Kidney (tissue), 13 donors: ENCODE measurements at regions not wholly inside any gene's neighbourhood (a gene's known extent, or its start where the extent isn't known, plus 50 kb on each side); places are given as distances from the start of the nearest gene placed in this dataset.

ENCODE experiments used
- DNase-seq, 5 donors: peaks; one replicate each; pipeline ENCODE4 v3.0.0-alpha.2; 2013 to 2020
- FAIRE-seq: peaks from 2 replicates; lab custom pipeline; 2012; peaks lifted over from hg19 to GRCh38; lab: Jason Lieb, UNC
- H3K27ac ChIP-seq, 2 donors: one replicate each; pipeline ENCODE4 v1.7.0; 2013; ENCODE audit warnings: low read depth in 2 of 2, low read length in 2 of 2, inconsistent platforms in 1 of 2
- H3K27me3 ChIP-seq: one replicate; pipeline ENCODE4 v1.7.1; 2013; ENCODE audit warnings: low read length, inconsistent platforms; ENCODE audit not compliant: control insufficient read depth, insufficient read depth
- H3K36me3 ChIP-seq, 3 donors: one replicate each; pipeline versions ENCODE4 v1.7.0 to v1.7.1; 2013; ENCODE audit warnings: low read length in 3 of 3, control low read depth in 1 of 3, inconsistent platforms in 1 of 3; ENCODE audit not compliant: insufficient read depth in 3 of 3, control insufficient read depth in 2 of 3
- H3K4me1 ChIP-seq, 3 donors: one replicate each; pipeline versions ENCODE4 v1.7.0 to v1.7.1; 2013; ENCODE audit warnings: low read length in 3 of 3, inconsistent platforms in 1 of 3, low read depth in 1 of 3; ENCODE audit not compliant: control insufficient read depth in 2 of 3, insufficient read depth in 2 of 3
- H3K4me3 ChIP-seq, 3 donors: one replicate each; pipeline versions ENCODE4 v1.7.0 to v1.8.1; 2013; ENCODE audit warnings: low read length in 3 of 3, control low read depth in 1 of 3, inconsistent platforms in 1 of 3
- H3K9ac ChIP-seq, 3 donors: one replicate each; pipeline versions ENCODE4 v1.7.0 to v1.7.1; 2013; ENCODE audit warnings: low read length in 3 of 3, control low read depth in 1 of 3, inconsistent platforms in 1 of 3
- H3K9me3 ChIP-seq, 3 donors: one replicate each; pipeline versions ENCODE4 v1.7.0 to v1.7.1; 2013; ENCODE audit warnings: low read length in 3 of 3, control low read depth in 1 of 3, inconsistent platforms in 1 of 3; ENCODE audit not compliant: control insufficient read depth in 2 of 3, insufficient read depth in 1 of 3
- intact Hi-C: fragments of 100-400 bp; cut with DNase I; formaldehyde crosslinking; loops from one replicate; pipeline ENCODE4 v1.11.1; 2022
- TF ChIP-seq, protein P1 (sequence below): IDR thresholded peaks from 3 replicates; pipeline ENCODE4 v1.5.1; 2012; ENCODE audit warnings: mild to moderate bottlenecking, moderate library complexity, borderline replicate concordance; ENCODE audit not compliant: insufficient read depth; ENCODE audit errors: extremely low read depth
- donor health status: control.
- donor health status: control.
- donor health status: control.
- donor health status: control.
- donor health status: control.
- donor health status: DM: yes; HTN: yes; CAD: no.
- donor health status: Normal renal cell carcinoma (clear cell type).

- H3K36me3 ChIP-seq, result no peaks in the 10 kb centered on the region
- H3K9ac ChIP-seq, result no peak overlapping the region
- H3K27ac ChIP-seq, result no peak overlapping the region
- DNase-seq, result no peak
- no peak overlapping the region for H3K4me3 ChIP-seq
- H3K4me1 ChIP-seq, result peaks cover 0 to 7% (median 6%) of the 10 kb centered on the region in 3 donors
- H3K9me3 ChIP-seq, result no peaks in the 10 kb centered on the region
- H3K27me3 ChIP-seq, result no peaks in the 10 kb centered on the region
- intact Hi-C loops, result no loop called here
- FAIRE-seq, result no peak
- TF ChIP-seq, protein P1, sequence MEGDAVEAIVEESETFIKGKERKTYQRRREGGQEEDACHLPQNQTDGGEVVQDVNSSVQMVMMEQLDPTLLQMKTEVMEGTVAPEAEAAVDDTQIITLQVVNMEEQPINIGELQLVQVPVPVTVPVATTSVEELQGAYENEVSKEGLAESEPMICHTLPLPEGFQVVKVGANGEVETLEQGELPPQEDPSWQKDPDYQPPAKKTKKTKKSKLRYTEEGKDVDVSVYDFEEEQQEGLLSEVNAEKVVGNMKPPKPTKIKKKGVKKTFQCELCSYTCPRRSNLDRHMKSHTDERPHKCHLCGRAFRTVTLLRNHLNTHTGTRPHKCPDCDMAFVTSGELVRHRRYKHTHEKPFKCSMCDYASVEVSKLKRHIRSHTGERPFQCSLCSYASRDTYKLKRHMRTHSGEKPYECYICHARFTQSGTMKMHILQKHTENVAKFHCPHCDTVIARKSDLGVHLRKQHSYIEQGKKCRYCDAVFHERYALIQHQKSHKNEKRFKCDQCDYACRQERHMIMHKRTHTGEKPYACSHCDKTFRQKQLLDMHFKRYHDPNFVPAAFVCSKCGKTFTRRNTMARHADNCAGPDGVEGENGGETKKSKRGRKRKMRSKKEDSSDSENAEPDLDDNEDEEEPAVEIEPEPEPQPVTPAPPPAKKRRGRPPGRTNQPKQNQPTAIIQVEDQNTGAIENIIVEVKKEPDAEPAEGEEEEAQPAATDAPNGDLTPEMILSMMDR, result no peak
These were observed 77.3 kb downstream of the PPCDC start for GRCh38 chr15:75100679-75101078.

- FAIRE-seq, result no peak
- TF ChIP-seq, protein P1, result no peak
- H3K27ac ChIP-seq, result peak overlapping the region; percentile 56 to 57
- intact Hi-C loops, result no loop called here
- H3K36me3 ChIP-seq, result no peaks in the 10 kb centered on the region
- peak in 4 of 5 donors; percentile 39 to 75 (median 58) for DNase-seq
- no peaks in the 10 kb centered on the region for H3K9me3 ChIP-seq
- H3K9ac ChIP-seq, result no peak overlapping the region
- no peaks in the 10 kb centered on the region for H3K27me3 ChIP-seq
- H3K4me3 ChIP-seq, result no peak overlapping the region
- H3K4me1 ChIP-seq, result peaks cover 0 to 10% (median 6%) of the 10 kb centered on the region in 3 donors
These were observed 81.6 kb downstream of the PPCDC start for GRCh38 chr15:75104804-75105557.

- FAIRE-seq, result no peak
- Histone ChIP-seq H3K4me3 (no peak overlapping the region), H3K9me3 (no peaks in the 10 kb centered on the region)
These were observed 84.1 kb downstream of the PPCDC start for GRCh38 chr15:75107516-75107907.

More at GRCh38 chr15:75107516-75107907, 84.1 kb downstream of the PPCDC start:
- TF ChIP-seq, protein P1, result no peak
- Histone ChIP-seq H3K36me3 (no peaks in the 10 kb centered on the region), H3K27me3 (no peaks in the 10 kb centered on the region), H3K27ac (no peak overlapping the region), H3K4me1 (peaks cover 0 to 10% (median 6%) of the 10 kb centered on the region in 3 donors), H3K9ac (no peak overlapping the region)
- DNase-seq, result peak in 1 of 5 donors; percentile 10
- intact Hi-C loops, result no loop called here
